HEK293T (cell line): ENCODE measurements at regions not wholly inside any gene's neighbourhood (a gene's known extent, or its start where the extent isn't known, plus 50 kb on each side); places are given as distances from the start of the nearest gene placed in this dataset.
"Not testable (repeated sequence)": the region's sequence is repeated elsewhere in the genome, so short reads cannot be mapped to it uniquely, and the experiment has no call there.

ENCODE experiments used
- CTCF ChIA-PET: fragments of 350-600 bp; formaldehyde crosslinking; extraction: SDS; loops from one replicate; lab custom pipeline; 2021; ENCODE audit warnings: antibody characterized with exemption, inconsistent platforms; lab: Yijun Ruan, JAX
- POLR2A ChIA-PET: fragments of 350-600 bp; formaldehyde crosslinking; extraction: SDS; loops from one replicate; lab custom pipeline; 2020; ENCODE audit warnings: antibody characterized with exemption, inconsistent platforms; lab: Yijun Ruan, JAX
- DNase-seq: peaks from one replicate; pipeline ENCODE4 v3.0.0; 2012; ENCODE audit warnings: mixed read lengths; ENCODE audit errors: extremely low spot score
- ARNT ChIP-seq: fragments of 450-650 bp; IDR thresholded peaks from 2 replicates; pipeline ENCODE4 v1.6.1; 2017; ENCODE audit warnings: mild to moderate bottlenecking
- BHLHE40 ChIP-seq: fragments of 450-650 bp; IDR thresholded peaks from 2 replicates; pipeline ENCODE4 v1.6.1; 2016; ENCODE audit warnings: mild to moderate bottlenecking, moderate library complexity, borderline replicate concordance
- CTBP1 ChIP-seq: fragments of 450-650 bp; IDR thresholded peaks from 2 replicates; pipeline ENCODE4 v1.6.1; 2016; ENCODE audit warnings: borderline replicate concordance
- ELF4 ChIP-seq: fragments of 450-650 bp; IDR thresholded peaks from 2 replicates; pipeline ENCODE4 v1.6.1; 2017; ENCODE audit warnings: antibody characterized with exemption
- FOXA1 ChIP-seq: fragments of 450-650 bp; IDR thresholded peaks from 2 replicates; pipeline ENCODE4 v1.6.1; 2016; ENCODE audit warnings: mild to moderate bottlenecking
- FOXK2 ChIP-seq: fragments of 450-650 bp; IDR thresholded peaks from 2 replicates; pipeline ENCODE4 v1.6.1; 2016; ENCODE audit warnings: mild to moderate bottlenecking
- FOXM1 ChIP-seq: fragments of 450-650 bp; IDR thresholded peaks from 2 replicates; pipeline ENCODE4 v1.6.1; 2017; ENCODE audit warnings: mild to moderate bottlenecking, borderline replicate concordance
- HDGF ChIP-seq: fragments of 450-650 bp; IDR thresholded peaks from 2 replicates; pipeline ENCODE4 v1.6.1; 2017; ENCODE audit warnings: antibody characterized with exemption, borderline replicate concordance
- L3MBTL2 ChIP-seq: fragments of 450-650 bp; conservative IDR thresholded peaks from 2 replicates; pipeline ENCODE4 v1.6.1; 2016; ENCODE audit warnings: mild to moderate bottlenecking
- LEF1 ChIP-seq: fragments of 450-650 bp; IDR thresholded peaks from 2 replicates; pipeline ENCODE4 v1.6.1; 2017; ENCODE audit warnings: mild to moderate bottlenecking, borderline replicate concordance
- NFRKB ChIP-seq: fragments of 450-650 bp; IDR thresholded peaks from 2 replicates; pipeline ENCODE4 v1.6.1; 2016; ENCODE audit warnings: mild to moderate bottlenecking, moderate library complexity
- SP1 ChIP-seq: fragments of 450-650 bp; IDR thresholded peaks from 2 replicates; pipeline ENCODE4 v1.6.1; 2017
- SUZ12 ChIP-seq: fragments of 450-650 bp; IDR thresholded peaks from 2 replicates; pipeline ENCODE4 v1.6.1; 2016; ENCODE audit warnings: mild to moderate bottlenecking
- TARDBP ChIP-seq: fragments of 450-650 bp; IDR thresholded peaks from 2 replicates; pipeline ENCODE4 v1.6.1; 2016
- ZNF384 ChIP-seq: fragments of 450-650 bp; IDR thresholded peaks from 2 replicates; pipeline ENCODE4 v1.6.1; 2016
- TF ChIP-seq, protein P1 (sequence below): fragments of 450-650 bp; IDR thresholded peaks from 2 replicates; pipeline ENCODE4 v1.6.1; 2016

DNA sequence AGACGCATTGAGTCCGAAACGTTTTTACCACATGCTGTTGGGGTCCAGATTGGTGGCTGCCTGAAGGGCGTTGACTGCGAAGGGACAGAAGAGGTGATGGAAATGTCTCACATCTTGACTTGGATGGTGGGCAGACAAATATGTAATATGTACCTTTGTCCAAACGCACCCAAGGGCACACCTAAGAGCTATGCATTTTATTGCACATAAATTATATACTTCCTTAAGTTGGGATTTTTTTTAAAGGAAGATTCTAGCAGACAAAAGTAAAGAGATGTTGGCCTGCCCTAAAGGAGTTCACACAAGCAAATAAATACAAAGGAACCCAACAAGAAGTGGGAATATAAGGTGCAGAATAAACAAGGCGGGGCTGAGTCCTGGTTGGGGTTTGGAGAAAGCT lies 91.1 kb upstream of the TBL1X start:
- DNase-seq, result no peak
- CTCF ChIA-PET, result no interaction called here
- POLR2A ChIA-PET, result no interaction called here
- TF ChIP-seq FOXM1, result no peak
- TF ChIP-seq FOXK2, result no peak
- TF ChIP-seq SP1, result no peak
- TF ChIP-seq TARDBP, result no peak
- TF ChIP-seq, protein P1, sequence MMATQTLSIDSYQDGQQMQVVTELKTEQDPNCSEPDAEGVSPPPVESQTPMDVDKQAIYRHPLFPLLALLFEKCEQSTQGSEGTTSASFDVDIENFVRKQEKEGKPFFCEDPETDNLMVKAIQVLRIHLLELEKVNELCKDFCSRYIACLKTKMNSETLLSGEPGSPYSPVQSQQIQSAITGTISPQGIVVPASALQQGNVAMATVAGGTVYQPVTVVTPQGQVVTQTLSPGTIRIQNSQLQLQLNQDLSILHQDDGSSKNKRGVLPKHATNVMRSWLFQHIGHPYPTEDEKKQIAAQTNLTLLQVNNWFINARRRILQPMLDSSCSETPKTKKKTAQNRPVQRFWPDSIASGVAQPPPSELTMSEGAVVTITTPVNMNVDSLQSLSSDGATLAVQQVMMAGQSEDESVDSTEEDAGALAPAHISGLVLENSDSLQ, result no peak
- TF ChIP-seq HDGF, result no peak
- no peak for TF ChIP-seq ZNF384
- TF ChIP-seq FOXA1, result no peak

DNA sequence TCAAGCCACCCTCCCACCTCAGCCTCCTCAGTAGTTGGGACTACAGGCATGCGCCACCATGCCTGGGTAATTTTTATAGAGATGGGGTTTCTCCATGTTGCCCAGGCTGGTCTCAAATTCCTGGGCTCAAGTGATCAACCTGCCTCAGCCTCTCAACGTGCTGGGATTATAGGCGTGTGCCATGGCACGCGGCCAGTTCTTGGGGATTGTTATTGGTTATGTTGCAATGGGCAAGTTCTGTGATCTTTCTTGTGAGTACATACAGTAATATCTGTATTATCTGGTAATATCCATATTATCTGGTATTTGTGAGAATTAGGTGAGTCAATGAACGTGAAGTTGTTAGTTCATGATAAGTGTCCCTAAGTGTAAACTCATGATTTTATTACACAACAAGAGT lies 90.3 kb upstream of the TBL1X start:
- ChIA-PET CTCF (no interaction called here), POLR2A (no interaction called here)
- no peak for TF ChIP-seq FOXK2
- TF ChIP-seq CTBP1, result no peak
- TF ChIP-seq ZNF384, result no peak
- no peak for TF ChIP-seq FOXM1
- no peak for TF ChIP-seq TARDBP
- TF ChIP-seq HDGF, result no peak
- TF ChIP-seq ARNT, result no peak
- no peak for TF ChIP-seq FOXA1
- TF ChIP-seq SUZ12, result no peak
- no peak for TF ChIP-seq ELF4
- TF ChIP-seq NFRKB, result no peak
- TF ChIP-seq SP1, result no peak
- TF ChIP-seq LEF1, result no peak
- no peak for TF ChIP-seq L3MBTL2
- TF ChIP-seq, protein P1, result no peak
- no peak for TF ChIP-seq BHLHE40
- no peak for DNase-seq

DNA sequence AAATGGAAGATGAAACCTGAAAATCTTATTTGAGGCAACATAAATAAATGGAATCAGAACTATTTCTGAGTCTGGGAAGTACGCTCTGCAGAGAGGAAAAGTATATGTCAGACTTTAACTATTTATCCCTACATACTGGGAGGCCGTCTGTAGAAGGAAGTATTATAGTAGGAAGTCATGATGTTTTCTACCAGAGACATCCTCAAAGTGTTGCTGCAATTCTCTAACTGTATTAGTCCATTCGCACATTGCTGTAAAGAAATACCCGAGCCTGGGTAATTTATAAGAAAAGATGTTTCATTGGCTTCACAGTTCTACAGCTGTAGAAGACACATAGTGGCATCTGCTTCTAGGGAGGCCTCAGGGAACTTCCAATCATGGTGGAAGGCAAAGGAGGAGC lies 88.7 kb upstream of the TBL1X start:
- ChIA-PET POLR2A (no interaction called here), CTCF (no interaction called here)
- no peak for DNase-seq
- TF ChIP-seq SP1, result no peak
- no peak for TF ChIP-seq CTBP1
- TF ChIP-seq FOXM1, result no peak
- TF ChIP-seq L3MBTL2, result no peak
- no peak for TF ChIP-seq ZNF384
- no peak for TF ChIP-seq LEF1
- TF ChIP-seq SUZ12, result no peak
- TF ChIP-seq FOXA1, result no peak
- TF ChIP-seq, protein P1, result no peak

DNA sequence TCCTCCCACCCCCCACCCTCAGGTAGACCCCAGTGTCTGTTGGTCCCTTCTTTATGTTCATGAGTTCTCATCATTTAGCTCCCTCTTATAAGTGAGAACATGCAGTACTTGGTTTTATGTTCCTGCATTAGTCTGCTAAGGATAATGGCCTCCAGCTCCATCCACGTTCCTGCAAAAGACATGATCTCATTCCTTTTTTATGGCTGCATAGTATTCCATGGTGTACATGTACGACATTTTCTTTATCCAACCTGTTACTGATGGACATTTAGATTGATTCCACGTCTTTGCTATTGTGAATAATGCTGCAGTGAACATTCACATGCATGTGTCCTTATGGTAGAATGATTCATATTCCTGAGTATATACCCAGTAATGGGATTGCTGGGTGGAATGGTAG lies 87.6 kb upstream of the TBL1X start:
- DNase-seq, POLR2A ChIA-PET, CTCF ChIA-PET: not testable (repeated sequence)

DNA sequence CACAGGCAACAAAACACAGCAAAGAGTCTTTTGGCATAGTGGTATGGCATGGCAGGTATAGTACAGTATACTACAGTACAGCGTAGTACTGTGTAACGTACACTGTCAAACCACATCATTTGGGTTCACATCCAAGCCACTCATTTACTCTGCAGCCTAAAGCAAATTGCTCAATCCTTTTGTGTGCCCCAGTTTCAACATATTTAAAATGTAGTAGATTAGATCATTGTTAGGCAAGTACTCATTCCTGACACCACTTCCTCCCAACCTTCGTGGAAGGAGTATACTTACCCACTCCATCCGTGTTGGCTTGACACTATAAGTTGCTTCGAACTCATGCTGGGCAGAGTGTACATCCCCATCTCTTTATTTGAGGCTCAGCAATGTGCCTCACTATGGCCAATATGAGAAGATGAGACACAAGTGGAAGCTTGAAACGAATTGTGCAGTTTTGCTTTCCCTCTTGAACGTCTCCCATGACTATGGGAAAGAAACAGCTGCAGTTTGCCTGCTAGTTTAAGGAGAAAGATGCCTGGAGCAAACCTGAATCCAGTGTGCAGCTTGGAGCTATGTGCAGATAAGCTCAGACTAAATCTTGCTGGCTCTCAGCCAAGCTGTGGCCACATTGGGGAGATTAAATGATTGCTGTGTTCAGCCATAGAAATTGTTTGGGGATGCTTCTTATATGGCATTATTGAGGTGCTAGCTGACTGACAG lies 85.7 kb upstream of the TBL1X start:
- ChIA-PET CTCF (no interaction called here), POLR2A (no interaction called here)
- no peak for DNase-seq
- TF ChIP-seq LEF1, result no peak
- TF ChIP-seq SUZ12, result no peak
- TF ChIP-seq FOXA1, result no peak
- TF ChIP-seq, protein P1, result no peak

DNA sequence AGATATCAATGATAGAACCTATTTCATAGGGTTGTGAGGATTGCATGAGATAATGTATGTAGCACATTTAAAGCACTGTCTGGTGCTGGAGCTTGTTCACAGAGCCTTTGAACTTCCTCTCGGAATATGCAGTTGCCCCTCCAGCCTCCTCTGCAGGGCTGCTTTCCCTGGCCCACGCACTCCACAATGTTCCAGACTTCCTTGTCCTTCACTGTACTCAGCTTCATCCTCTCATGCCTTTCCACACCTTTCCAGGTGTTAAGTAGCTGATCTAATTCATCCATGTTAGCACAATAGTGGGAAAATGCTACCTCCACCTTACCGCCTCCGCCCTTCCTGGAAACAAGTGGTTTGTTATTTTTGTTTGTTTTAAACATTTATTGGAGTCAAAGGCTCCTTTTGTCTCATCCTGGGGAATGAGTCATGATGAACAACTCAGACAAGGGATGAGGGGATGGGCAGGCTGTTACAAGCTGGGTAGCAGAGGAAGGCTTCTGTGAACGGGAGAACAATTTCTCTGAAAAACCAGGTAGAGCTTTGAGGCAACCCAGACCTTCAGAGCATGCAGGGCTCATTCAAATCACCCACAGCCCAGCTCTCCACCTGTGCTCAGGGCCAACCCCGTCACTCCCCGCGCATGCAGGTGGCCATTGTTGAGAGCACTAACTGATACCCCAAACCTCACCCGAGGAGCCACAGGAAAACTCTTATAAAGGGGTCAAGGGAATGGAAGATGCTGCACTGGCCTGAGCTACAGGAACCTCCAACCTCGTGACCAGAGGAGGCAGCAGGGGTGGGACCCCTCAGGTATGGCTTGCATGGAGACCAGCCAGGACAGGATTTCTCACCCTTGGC lies 84.9 kb upstream of the TBL1X start:
- ChIA-PET POLR2A (no interaction called here), CTCF (no interaction called here)
- no peak for DNase-seq
- TF ChIP-seq HDGF (no peak), BHLHE40 (no peak), FOXK2 (no peak), SP1 (no peak), CTBP1 (no peak), SUZ12 (no peak), ARNT (no peak), FOXA1 (no peak), TARDBP (no peak), LEF1 (no peak), NFRKB (no peak), FOXM1 (no peak), L3MBTL2 (no peak), ZNF384 (no peak)
- TF ChIP-seq, protein P1, result no peak
